Neural progenitor cell (in vitro differentiated cells): ENCODE measurements at regions not wholly inside any gene's neighbourhood (a gene's known extent, or its start where the extent isn't known, plus 50 kb on each side); places are given as distances from the start of the nearest gene placed in this dataset.

ENCODE experiments used
- CTCF ChIP-seq: fragments of 200-600 bp; sonication (generic); IDR thresholded peaks from 2 replicates; pipeline ENCODE4 v1.5.1; 2017; ENCODE audit warnings: antibody characterized with exemption, mild to moderate bottlenecking
- EZH2 ChIP-seq: fragments of 200-600 bp; sonication (generic); IDR thresholded peaks from 2 replicates; pipeline ENCODE4 v1.6.1; 2017; ENCODE audit warnings: antibody characterized with exemption, mild to moderate bottlenecking, moderate library complexity
- EZH2phosphoT487 ChIP-seq: fragments of 200-600 bp; sonication (generic); IDR thresholded peaks from 2 replicates; pipeline ENCODE4 v1.6.1; 2017; ENCODE audit warnings: antibody characterized with exemption

DNA sequence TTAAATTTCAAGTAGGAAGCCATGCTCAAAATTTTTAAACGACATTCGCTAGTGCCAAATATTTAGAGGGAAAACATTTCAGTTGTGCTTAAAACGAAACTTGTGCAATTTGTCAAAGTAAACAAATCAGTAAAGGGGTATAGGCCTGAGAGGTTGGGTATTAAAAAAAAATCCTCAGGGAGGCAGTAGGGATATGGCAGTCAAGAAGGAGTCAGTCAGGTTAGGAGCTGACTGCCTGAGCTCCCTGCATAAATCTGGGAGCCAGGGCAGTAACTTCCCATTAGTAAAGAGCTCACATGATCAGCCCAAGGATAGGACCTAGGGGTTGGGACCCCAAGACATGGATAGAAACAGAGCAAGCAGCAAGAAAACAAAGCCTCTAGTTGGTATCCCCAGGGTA, 120.7 kb upstream of the STAC start:
- TF ChIP-seq CTCF (no peak), EZH2 (no peak), EZH2phosphoT487 (no peak)
